Vagina (tissue), 2 donors: ENCODE measurements at regions not wholly inside any gene's neighbourhood (a gene's known extent, or its start where the extent isn't known, plus 50 kb on each side); places are given as distances from the start of the nearest gene placed in this dataset.

Source experiments
- DNase-seq, 2 donors: peaks; one replicate each; pipeline ENCODE4 v3.0.0-alpha.2; 2017; ENCODE audit errors: extremely low spot score in 2 of 2
- H3K27ac ChIP-seq: fragments of 200-600 bp; sonication (generic); one replicate; pipeline ENCODE4 v1.5.1; 2019
- H3K27me3 ChIP-seq: fragments of 200-600 bp; sonication (generic); one replicate; pipeline ENCODE4 v1.5.1; 2019
- H3K36me3 ChIP-seq, 2 donors: fragments of 200-600 bp; sonication (generic); one replicate each; pipeline ENCODE4 v1.5.1; 2017 to 2019
- H3K4me1 ChIP-seq: fragments of 200-600 bp; sonication (generic); one replicate; pipeline ENCODE4 v1.5.1; 2019
- H3K4me3 ChIP-seq, 2 donors: fragments of 200-600 bp; sonication (generic); 1 replicate in 1 of 2; 2 replicates in 1 of 2; pipeline ENCODE4 v1.5.1; 2016 to 2019
- H3K9me3 ChIP-seq: fragments of 200-600 bp; sonication (generic); one replicate; pipeline ENCODE4 v1.5.1; 2019
- POLR2A ChIP-seq, 2 donors: fragments of 450-650 bp; IDR thresholded peaks; one replicate each; pipeline ENCODE4 v1.6.1; 2017; ENCODE audit warnings: antibody characterized with exemption in 2 of 2, mild to moderate bottlenecking in 2 of 2, moderate library complexity in 2 of 2
- POLR2AphosphoS5 ChIP-seq, 2 donors: sonication (generic); formaldehyde crosslinking; IDR thresholded peaks; one replicate each; pipeline ENCODE4 v1.9.0; 2017; ENCODE audit warnings: antibody characterized with exemption in 2 of 2, mild to moderate bottlenecking in 2 of 2, low read depth in 1 of 2; ENCODE audit not compliant: insufficient read depth in 1 of 2
- intact Hi-C: fragments of 100-400 bp; cut with DNase I; formaldehyde crosslinking; loops from one replicate; pipeline ENCODE4 v1.15.1; 2023
- TF ChIP-seq, protein P1 (sequence below), 3 experiments: fragments of 450-650 bp in 2 of 3; fragments of 200-600 bp in 1 of 3; sonication (generic) in 1 of 3; IDR thresholded peaks; one replicate each; pipeline ENCODE4 v1.5.1; 2017 to 2019; ENCODE audit warnings: antibody characterized with exemption in 3 of 3, mild to moderate bottlenecking in 2 of 3, moderate library complexity in 2 of 3

- no peaks in the 10 kb centered on the region for H3K4me1 ChIP-seq
- intact Hi-C loops = no loop called here
These were observed 181.2 kb upstream of the PCDH17 start for GRCh38 chr13:57450356-57450755.

DNA sequence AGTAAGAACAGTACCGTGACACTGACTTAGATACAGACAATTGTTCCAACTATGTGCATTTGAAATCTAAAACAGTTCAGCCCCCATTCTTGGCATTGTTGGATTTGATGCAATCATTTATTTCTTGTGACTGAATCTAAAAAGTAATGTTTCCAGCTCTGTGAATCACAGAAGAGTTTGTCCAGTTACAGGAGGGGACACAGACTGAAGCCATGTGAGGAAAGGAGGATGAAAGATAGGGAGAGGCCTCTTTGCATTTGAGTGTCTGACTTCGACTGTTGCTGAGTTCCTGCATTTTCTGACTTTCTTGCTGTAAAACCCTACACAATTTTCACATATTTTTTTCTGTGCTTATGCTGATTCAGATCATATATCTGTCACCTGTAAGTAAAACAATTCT is 179.3 kb upstream of the PCDH17 start:
- H3K36me3 ChIP-seq = no peaks in the 10 kb centered on the region
- intact Hi-C loops = no loop called here
- H3K4me3 ChIP-seq = no peak overlapping the region
- TF ChIP-seq POLR2A (IDR thresholded peaks at IDR 0.05) = no peak
- TF ChIP-seq POLR2AphosphoS5 (IDR thresholded peaks at IDR 0.05; ENCODE audit: insufficient read depth in 1 of 2, low read depth in 1 of 2) = no peak
- TF ChIP-seq, protein P1, sequence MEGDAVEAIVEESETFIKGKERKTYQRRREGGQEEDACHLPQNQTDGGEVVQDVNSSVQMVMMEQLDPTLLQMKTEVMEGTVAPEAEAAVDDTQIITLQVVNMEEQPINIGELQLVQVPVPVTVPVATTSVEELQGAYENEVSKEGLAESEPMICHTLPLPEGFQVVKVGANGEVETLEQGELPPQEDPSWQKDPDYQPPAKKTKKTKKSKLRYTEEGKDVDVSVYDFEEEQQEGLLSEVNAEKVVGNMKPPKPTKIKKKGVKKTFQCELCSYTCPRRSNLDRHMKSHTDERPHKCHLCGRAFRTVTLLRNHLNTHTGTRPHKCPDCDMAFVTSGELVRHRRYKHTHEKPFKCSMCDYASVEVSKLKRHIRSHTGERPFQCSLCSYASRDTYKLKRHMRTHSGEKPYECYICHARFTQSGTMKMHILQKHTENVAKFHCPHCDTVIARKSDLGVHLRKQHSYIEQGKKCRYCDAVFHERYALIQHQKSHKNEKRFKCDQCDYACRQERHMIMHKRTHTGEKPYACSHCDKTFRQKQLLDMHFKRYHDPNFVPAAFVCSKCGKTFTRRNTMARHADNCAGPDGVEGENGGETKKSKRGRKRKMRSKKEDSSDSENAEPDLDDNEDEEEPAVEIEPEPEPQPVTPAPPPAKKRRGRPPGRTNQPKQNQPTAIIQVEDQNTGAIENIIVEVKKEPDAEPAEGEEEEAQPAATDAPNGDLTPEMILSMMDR (IDR thresholded peaks at IDR 0.05) = no peak
- no peaks in the 10 kb centered on the region for H3K9me3 ChIP-seq
- H3K27ac ChIP-seq = no peak overlapping the region
- no peak for DNase-seq
- no peaks in the 10 kb centered on the region for H3K4me1 ChIP-seq
- H3K27me3 ChIP-seq = no peaks in the 10 kb centered on the region

More at GRCh38 chr13:57450356-57450755, 181.2 kb upstream of the PCDH17 start:
- Histone ChIP-seq H3K27me3 (no peaks in the 10 kb centered on the region), H3K36me3 (no peaks in the 10 kb centered on the region), H3K4me3 (no peak overlapping the region), H3K27ac (no peak overlapping the region), H3K9me3 (no peaks in the 10 kb centered on the region)
- TF ChIP-seq POLR2A (IDR thresholded peaks at IDR 0.05) (no peak), POLR2AphosphoS5 (IDR thresholded peaks at IDR 0.05; ENCODE audit: insufficient read depth in 1 of 2, low read depth in 1 of 2) (no peak)
- TF ChIP-seq, protein P1 (IDR thresholded peaks at IDR 0.05) = no peak
- DNase-seq = no peak

GRCh38 chr13:57470491-57470890 is 161.1 kb upstream of the PCDH17 start:
- no peaks in the 10 kb centered on the region for H3K36me3 ChIP-seq
- intact Hi-C loops = no loop called here
- DNase-seq = no peak
- no peaks in the 10 kb centered on the region for H3K9me3 ChIP-seq
- H3K27me3 ChIP-seq = no peaks in the 10 kb centered on the region
- TF ChIP-seq, protein P1 (IDR thresholded peaks at IDR 0.05) = no peak
- TF ChIP-seq POLR2A (IDR thresholded peaks at IDR 0.05) (no peak), POLR2AphosphoS5 (IDR thresholded peaks at IDR 0.05; ENCODE audit: insufficient read depth in 1 of 2, low read depth in 1 of 2) (no peak)
- no peak overlapping the region for H3K4me3 ChIP-seq
- H3K4me1 ChIP-seq = no peaks in the 10 kb centered on the region
- H3K27ac ChIP-seq = no peak overlapping the region

GRCh38 chr13:57491318-57491717 is 140.2 kb upstream of the PCDH17 start:
- no peak for DNase-seq
- Histone ChIP-seq H3K36me3 (no peaks in the 10 kb centered on the region), H3K27me3 (no peaks in the 10 kb centered on the region), H3K4me3 (no peak overlapping the region), H3K9me3 (no peaks in the 10 kb centered on the region), H3K27ac (no peak overlapping the region), H3K4me1 (no peaks in the 10 kb centered on the region)
- TF ChIP-seq POLR2AphosphoS5 (IDR thresholded peaks at IDR 0.05; ENCODE audit: insufficient read depth in 1 of 2, low read depth in 1 of 2) (no peak), POLR2A (IDR thresholded peaks at IDR 0.05) (no peak)
- TF ChIP-seq, protein P1 (IDR thresholded peaks at IDR 0.05) = no peak
- intact Hi-C loops = no loop called here

DNA sequence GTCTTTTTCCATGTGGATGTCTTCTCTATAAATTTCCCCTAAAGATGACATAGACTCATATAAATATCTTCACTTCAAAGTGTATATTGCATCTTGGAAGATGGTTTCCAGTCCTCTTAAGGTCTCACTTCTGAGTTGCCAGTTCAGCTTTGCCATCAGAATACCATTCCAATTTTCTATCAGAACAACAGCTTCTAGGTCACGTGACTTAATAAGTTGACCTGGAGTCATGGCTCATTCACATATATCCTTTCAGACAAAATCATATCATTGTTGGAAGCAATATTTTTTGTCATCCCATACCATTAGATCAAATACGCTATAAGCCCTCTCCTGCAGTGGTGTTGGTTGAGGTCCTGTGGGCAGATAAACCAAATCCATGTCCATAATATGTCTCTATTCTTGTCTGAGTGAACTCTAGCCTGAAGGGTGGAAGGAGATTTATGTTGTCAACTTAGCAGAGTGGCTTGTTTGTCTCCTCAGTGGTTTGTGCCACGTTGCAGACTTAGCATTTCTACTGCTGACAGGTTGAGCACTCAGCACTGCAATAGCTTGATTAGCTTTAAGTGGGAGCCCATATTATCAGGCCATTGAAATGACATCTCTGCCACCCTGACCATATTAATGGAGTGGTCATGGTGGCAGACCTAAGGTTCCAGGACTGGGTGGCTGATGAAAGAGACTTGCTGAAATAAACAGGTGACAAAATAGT is 123.6 kb upstream of the PCDH17 start:
- no peaks in the 10 kb centered on the region for H3K4me1 ChIP-seq
- no peak overlapping the region for H3K4me3 ChIP-seq
- no peak overlapping the region for H3K27ac ChIP-seq
- no peaks in the 10 kb centered on the region for H3K9me3 ChIP-seq
- TF ChIP-seq POLR2AphosphoS5 (IDR thresholded peaks at IDR 0.05; ENCODE audit: insufficient read depth in 1 of 2, low read depth in 1 of 2) (no peak), POLR2A (IDR thresholded peaks at IDR 0.05) (no peak)
- TF ChIP-seq, protein P1 (IDR thresholded peaks at IDR 0.05) = no peak
- H3K36me3 ChIP-seq = no peaks in the 10 kb centered on the region
- intact Hi-C loops = no loop called here
- no peaks in the 10 kb centered on the region for H3K27me3 ChIP-seq
- no peak for DNase-seq
